ENCODE measurements at regions not wholly inside any gene's neighbourhood (a gene's known extent, or its start where the extent isn't known, plus 50 kb on each side); places are given as distances from the start of the nearest gene placed in this dataset.

DNA sequence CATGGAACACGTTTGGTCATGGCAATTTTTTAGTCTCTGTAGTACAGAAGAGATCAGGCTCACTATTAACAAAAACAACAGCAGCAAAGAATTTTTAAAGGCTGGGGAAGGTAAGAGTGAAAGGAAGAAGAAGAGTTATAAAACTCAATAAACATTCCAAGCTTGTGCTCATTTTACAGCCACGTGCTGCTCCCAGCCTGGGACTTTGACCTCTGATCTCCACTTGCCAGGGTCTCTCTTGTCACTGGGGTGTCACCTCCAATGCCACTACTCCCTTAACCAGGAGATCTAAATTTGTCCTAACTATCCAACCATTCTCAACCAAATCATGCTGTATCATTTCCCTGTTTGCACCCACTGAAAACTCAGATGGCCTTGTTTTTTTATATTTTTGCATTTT, 605.1 kb downstream of the VRK1 start:
- no peak for DNase-seq (ENCODE audit: low read depth)

DNA sequence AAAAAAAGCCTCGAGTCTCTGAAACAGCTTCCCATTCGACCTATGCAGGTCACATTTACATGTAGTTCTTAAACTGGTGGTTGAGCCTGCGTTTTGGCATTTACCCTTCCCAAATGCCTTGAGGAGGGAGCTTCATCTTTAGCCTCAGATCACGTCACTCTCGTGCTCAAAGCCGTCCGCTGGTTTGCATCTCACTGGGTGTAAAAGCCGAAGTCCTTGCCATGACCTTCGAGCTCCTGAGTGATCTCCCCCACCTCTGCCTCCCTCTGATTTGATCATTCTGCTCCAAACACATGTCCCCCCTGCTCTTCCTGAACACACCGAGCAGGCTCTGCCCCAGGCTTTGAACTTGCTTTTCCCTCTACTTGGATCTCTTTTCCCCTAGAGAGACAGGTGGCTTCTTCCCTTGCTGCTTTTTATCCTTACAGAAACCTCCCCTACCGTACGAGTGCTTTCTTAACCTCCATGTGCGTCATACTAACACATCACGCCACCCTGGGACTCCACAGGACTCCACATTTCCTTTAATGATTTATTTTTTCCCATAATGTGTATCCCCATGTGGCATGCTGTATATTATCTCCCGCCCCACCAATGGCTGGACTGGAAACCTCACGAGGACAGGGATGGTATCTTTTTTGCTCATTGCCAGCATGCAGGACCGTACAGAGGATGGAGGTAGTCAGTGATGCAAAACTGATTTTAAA, 610.7 kb downstream of the VRK1 start:
- no peak for DNase-seq (ENCODE audit: low read depth)

GRCh38 chr14:97408503-97408902, 611.3 kb downstream of the VRK1 start:
- DNase-seq (ENCODE audit: low read depth): no peak

- DNase-seq (ENCODE audit: low read depth): no peak
Observed at GRCh38 chr14:97408937-97409815, 612.0 kb downstream of the VRK1 start.

- DNase-seq (ENCODE audit: low read depth): no peak
Observed at GRCh38 chr14:97410667-97411620, 613.8 kb downstream of the VRK1 start.

GRCh38 chr14:97411938-97412612, 614.9 kb downstream of the VRK1 start:
- no peak for DNase-seq (ENCODE audit: low read depth)

DNA sequence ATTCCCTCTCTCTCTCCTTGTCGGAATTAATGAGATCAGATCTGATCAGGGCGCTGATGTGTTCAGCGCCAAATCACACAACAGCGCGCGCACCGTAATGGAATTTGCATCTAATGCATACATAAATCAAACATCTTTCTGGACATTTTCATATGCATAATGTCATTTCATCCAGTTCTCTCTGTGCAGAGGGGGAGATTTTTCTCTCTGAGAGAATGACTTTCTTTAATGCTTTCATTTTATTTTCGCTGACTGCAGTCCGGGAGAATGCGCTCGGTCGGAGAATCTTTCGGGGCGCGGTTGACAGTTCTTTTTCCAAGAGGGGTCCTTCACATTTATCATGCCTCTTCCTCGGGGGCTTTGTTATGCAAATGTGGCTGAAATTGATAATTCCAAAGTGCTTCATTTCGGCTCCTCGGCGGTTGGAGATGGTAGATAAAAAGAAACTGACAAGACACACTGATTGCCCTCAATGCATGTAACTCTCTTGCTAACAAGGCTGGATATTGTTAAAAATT, 615.9 kb downstream of the VRK1 start:
- DNase-seq (ENCODE audit: low read depth): no peak

GRCh38 chr14:97413966-97414717, 617.0 kb downstream of the VRK1 start:
- DNase-seq (ENCODE audit: low read depth): no peak

DNA sequence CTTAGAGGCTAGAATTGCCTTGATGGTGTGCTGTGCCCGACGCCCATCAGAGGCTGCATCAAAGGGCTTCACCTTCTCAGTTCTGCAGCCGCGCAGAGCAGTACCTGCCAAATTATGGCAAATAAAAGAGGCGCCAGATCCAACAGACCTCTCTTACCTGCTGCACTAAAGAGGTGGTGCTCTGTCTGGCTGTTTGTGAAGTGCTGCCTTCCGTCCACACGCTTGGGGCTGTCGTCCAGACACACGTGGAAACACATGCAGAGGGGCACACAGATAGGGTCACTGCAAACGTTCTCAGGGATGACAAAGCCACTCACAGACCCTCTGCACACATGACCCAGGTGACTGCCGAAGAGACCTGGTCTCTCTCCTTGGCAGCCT, 617.5 kb downstream of the VRK1 start:
- no peak for DNase-seq (ENCODE audit: low read depth)

DNA sequence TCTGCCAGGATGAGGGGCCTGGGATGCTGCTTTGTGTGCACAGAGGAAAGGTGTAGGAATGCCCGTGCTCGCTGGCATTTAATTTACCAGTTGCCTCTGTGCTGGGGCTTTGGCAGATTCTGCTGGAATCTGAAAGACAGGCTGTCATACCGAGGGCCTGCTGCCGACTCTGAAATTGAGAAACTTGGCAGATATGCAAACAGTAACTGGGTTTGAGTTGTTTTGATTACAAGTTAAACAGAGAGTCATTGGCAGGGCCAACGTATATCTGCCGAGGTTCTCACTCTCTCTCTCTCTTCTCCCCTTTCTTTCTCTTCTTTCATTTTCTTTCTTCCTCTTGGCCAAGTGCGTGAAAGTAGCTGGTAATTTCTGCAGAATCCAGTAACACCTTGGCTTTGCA, 618.7 kb downstream of the VRK1 start:
- DNase-seq (ENCODE audit: low read depth): no peak

DNA sequence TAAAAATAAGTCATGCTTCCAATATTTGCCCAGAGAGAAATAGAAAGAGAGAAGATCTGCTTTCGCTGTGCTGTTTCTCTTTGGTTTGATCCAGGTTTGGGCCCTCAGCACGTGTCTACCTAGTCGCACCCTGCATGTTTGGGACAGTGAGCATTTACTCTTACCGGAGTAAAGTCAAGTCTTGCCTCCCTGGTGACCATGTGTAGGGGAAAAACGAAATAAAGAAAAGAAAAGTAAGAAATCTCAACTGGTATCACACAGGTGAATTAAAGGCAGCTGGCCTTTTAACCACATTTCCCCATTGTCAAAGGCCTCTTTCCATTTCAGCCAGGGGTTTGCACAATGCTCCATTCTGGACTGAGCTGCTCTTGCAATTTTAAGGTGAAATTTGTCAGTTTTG, 619.4 kb downstream of the VRK1 start:
- no peak for DNase-seq (ENCODE audit: low read depth)

GRCh38 chr14:97417331-97417730, 620.1 kb downstream of the VRK1 start:
- DNase-seq (ENCODE audit: low read depth): no peak

GRCh38 chr14:97420211-97420610, 623.0 kb downstream of the VRK1 start:
- DNase-seq (ENCODE audit: low read depth): no peak

DNA sequence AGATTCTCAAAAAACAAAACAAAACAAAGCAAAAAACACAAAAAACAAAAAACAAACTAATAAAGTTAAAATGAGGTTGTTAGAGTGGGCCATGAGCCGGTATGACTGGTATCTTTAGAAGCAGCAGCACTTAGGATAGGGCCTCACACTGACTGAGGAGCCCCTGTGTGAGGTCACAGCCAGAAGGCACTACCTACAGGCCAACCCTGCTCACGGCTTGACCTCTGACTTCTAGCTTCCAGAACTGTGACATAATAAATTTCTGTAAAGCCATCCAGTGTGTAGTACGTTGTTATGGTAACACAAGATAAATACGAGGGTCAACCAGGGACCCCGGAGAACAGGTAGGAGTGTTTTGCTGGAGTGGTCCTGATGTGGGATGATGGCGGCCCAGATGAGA, 629.6 kb downstream of the VRK1 start:
- DNase-seq (ENCODE audit: low read depth): no peak

- DNase-seq (ENCODE audit: low read depth): no peak
Observed at GRCh38 chr14:97428808-97429440, 631.7 kb downstream of the VRK1 start.

DNA sequence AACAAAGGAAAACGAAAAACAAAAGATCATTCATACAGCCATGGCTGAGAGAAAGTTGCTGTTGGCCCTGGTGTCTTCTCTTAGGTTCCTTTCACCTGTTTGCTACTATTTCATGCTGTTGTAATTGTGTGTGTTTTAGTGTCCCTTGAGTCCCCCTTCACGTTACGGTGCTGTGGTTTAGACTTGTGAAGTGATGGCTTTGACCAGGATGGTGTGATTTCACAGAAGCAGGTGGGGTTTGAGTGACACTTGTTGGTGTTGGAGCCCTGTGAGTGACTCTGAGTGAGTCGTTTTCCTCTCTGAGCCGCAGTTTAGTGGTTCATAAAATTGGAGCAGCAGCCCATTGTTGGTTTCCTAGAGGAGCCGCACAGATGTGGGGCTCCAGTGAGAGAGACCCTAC, 635.4 kb downstream of the VRK1 start:
- DNase-seq (ENCODE audit: low read depth): no peak

- DNase-seq (ENCODE audit: low read depth): no peak
Observed at GRCh38 chr14:97441740-97442362, 644.7 kb downstream of the VRK1 start.

DNA sequence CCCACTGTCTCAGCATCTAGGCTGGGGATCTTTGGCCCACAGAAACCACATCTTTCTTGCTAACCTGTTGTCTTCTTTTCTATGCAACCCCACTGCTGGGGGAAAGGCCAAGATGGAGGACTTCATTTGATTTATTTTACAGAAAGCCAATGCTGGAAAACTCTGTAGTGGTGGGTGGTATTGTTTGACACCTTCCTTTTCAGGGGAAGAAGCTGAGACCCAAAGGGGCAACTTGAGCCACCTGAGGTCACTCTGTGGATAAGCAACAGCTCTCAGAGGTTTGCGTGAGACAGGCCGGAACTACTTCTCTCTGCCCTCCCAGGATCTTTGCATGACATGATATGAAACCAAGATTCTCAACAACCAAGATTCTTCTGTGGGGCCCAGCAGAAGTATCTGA, 645.2 kb downstream of the VRK1 start:
- no peak for DNase-seq (ENCODE audit: low read depth)

GRCh38 chr14:97443412-97443811, 646.2 kb downstream of the VRK1 start:
- DNase-seq (ENCODE audit: low read depth): no peak

GRCh38 chr14:97444248-97444647, 647.1 kb downstream of the VRK1 start:
- DNase-seq (ENCODE audit: low read depth): no peak

Measured in fibroblast of the conjunctiva (primary cell).